ENCODE measurements at regions not wholly inside any gene's neighbourhood (a gene's known extent, or its start where the extent isn't known, plus 50 kb on each side); places are given as distances from the start of the nearest gene placed in this dataset.

- intact Hi-C loops (cut with DNase I) = no loop called here
- peaks cover 0 to 33% (median 0%) of the 10 kb centered on the region in 3 donors for H3K9me3 ChIP-seq
- TF ChIP-seq POLR2A (IDR thresholded peaks at IDR 0.05) (no peak), CTCF (IDR thresholded peaks at IDR 0.05) (no peak)
- H3K27ac ChIP-seq = no peak overlapping the region
- 85 to 93% methylated on average over 12 of the region's 12 CpGs for WGBS, 2 donors
- H3K27me3 ChIP-seq = no peaks in the 10 kb centered on the region
- H3K4me1 ChIP-seq = no peaks in the 10 kb centered on the region
- H3K36me3 ChIP-seq = no peaks in the 10 kb centered on the region
- no peak for DNase-seq
- H3K4me3 ChIP-seq = no peak overlapping the region
Observed at GRCh38 chr10:130466271-130466997, 330.2 kb downstream of the GLRX3 start.

GRCh38 chr10:130470286-130470685 lies 334.1 kb downstream of the GLRX3 start:
- Histone ChIP-seq H3K4me3 (no peak overlapping the region), H3K27ac (no peak overlapping the region), H3K9me3 (peaks cover 0 to 33% (median 0%) of the 10 kb centered on the region in 3 donors), H3K27me3 (no peaks in the 10 kb centered on the region), H3K4me1 (no peaks in the 10 kb centered on the region), H3K36me3 (no peaks in the 10 kb centered on the region)
- intact Hi-C loops (cut with DNase I) = no loop called here
- no peak for DNase-seq
- no peak for TF ChIP-seq POLR2A (IDR thresholded peaks at IDR 0.05)
- no peak for TF ChIP-seq CTCF (IDR thresholded peaks at IDR 0.05)
- WGBS, 2 donors = 81 to 86% methylated on average over 5 of the region's 5 CpGs

GRCh38 chr10:130470973-130471372 lies 334.8 kb downstream of the GLRX3 start:
- Histone ChIP-seq H3K27me3 (no peaks in the 10 kb centered on the region), H3K36me3 (no peaks in the 10 kb centered on the region), H3K4me3 (no peak overlapping the region), H3K27ac (no peak overlapping the region), H3K9me3 (peaks cover 0 to 33% (median 0%) of the 10 kb centered on the region in 3 donors), H3K4me1 (no peaks in the 10 kb centered on the region)
- intact Hi-C loops (cut with DNase I) = no loop called here
- no peak for DNase-seq
- TF ChIP-seq CTCF (IDR thresholded peaks at IDR 0.05) (no peak), POLR2A (IDR thresholded peaks at IDR 0.05) (no peak)
- WGBS, 2 donors = 80 to 90% methylated on average over 6 of the region's 6 CpGs

GRCh38 chr10:130471486-130471885 lies 335.3 kb downstream of the GLRX3 start:
- 62 to 63% methylated on average over 8 to 9 of the region's 11 CpGs for WGBS, 2 donors
- intact Hi-C loops (cut with DNase I) = no loop called here

More at GRCh38 chr10:130471486-130471885, 335.3 kb downstream of the GLRX3 start:
- no peak overlapping the region for H3K27ac ChIP-seq
- H3K9me3 ChIP-seq = peaks cover 0 to 28% (median 0%) of the 10 kb centered on the region in 3 donors
- H3K36me3 ChIP-seq = no peaks in the 10 kb centered on the region
- no peaks in the 10 kb centered on the region for H3K27me3 ChIP-seq
- DNase-seq = no peak
- no peak overlapping the region for H3K4me3 ChIP-seq
- TF ChIP-seq CTCF (IDR thresholded peaks at IDR 0.05) (no peak), POLR2A (IDR thresholded peaks at IDR 0.05) (no peak)
- no peaks in the 10 kb centered on the region for H3K4me1 ChIP-seq
